ENCODE measurements at regions not wholly inside any gene's neighbourhood (a gene's known extent, or its start where the extent isn't known, plus 50 kb on each side); places are given as distances from the start of the nearest gene placed in this dataset.

DNA sequence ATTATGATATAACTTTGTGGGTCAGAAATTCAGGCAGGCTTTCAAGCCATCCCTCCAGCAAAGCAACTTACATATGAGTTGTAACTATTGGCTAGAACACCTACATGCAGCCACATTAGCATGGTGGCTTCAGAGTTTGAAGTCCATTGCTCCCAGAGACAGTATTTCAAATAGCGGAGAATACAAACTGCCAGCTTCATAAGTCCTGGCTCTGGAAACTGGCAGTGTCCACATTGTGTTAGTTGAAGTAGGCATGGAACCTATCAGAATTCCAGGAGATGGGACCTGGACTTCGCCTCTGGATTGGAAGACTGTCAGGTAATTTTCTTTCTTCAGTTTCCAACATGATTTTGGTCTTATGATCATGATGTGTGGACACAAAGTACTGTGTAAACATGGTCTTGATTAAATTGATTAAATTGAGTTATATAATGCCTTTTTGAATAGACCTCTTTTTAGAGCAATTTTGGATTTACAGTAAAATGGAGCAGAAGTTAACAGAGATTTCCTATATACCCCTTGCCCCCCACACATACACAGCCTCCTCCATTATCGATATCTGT is 209.9 kb upstream of the NAV2 start:
- H3K9me3 ChIP-seq: no peaks in the 10 kb centered on the region
- 83 to 86% methylated on average over 2 to 3 of the region's 3 CpGs for WGBS, 2 donors (ENCODE audit: low coverage in 1 of 2)
- no peak overlapping the region for H3K27ac ChIP-seq
- no peak for DNase-seq
- intact Hi-C loops (cut with DNase I; ENCODE audit: low total_unique reads) (no loop called here), in situ Hi-C loops (cut with MboI; ENCODE audit: low pct_ligation_motif_present in 1 of 4, low pct_unique_long_range_greater_than_20kb in 1 of 4, low sequenced_read_pairs in 3 of 4) (no loop called here)
- no peak overlapping the region for H3K4me3 ChIP-seq
- H3K36me3 ChIP-seq: no peaks in the 10 kb centered on the region
- no peak for TF ChIP-seq POLR2A (IDR thresholded peaks at IDR 0.05)
- no peak for TF ChIP-seq EP300 (IDR thresholded peaks at IDR 0.05; ENCODE audit: low read depth)
- TF ChIP-seq, protein P1, sequence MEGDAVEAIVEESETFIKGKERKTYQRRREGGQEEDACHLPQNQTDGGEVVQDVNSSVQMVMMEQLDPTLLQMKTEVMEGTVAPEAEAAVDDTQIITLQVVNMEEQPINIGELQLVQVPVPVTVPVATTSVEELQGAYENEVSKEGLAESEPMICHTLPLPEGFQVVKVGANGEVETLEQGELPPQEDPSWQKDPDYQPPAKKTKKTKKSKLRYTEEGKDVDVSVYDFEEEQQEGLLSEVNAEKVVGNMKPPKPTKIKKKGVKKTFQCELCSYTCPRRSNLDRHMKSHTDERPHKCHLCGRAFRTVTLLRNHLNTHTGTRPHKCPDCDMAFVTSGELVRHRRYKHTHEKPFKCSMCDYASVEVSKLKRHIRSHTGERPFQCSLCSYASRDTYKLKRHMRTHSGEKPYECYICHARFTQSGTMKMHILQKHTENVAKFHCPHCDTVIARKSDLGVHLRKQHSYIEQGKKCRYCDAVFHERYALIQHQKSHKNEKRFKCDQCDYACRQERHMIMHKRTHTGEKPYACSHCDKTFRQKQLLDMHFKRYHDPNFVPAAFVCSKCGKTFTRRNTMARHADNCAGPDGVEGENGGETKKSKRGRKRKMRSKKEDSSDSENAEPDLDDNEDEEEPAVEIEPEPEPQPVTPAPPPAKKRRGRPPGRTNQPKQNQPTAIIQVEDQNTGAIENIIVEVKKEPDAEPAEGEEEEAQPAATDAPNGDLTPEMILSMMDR (IDR thresholded peaks at IDR 0.05): no peak
- TF ChIP-seq POLR2AphosphoS5 (IDR thresholded peaks at IDR 0.05): no peak
- H3K4me1 ChIP-seq: no peaks in the 10 kb centered on the region
- no peaks in the 10 kb centered on the region for H3K27me3 ChIP-seq

DNA sequence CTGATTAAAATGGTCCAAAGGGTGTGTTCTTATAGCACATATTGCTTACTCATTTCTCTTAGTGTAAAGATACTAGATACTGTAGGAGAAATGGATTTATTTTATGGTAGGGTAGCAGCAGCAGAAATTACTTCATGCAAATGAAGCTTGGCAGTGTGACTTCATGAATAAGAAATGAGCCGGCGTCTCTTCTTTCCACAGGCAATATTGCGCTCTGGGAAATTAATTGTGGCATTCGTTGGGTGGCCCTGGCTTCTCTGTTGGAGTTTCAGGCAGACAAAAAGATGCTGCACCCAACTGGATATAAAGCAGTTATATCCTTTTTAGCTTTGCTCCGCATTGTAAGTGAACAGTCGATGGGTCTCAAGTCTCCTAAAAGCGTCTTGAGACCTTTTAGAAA is 211.0 kb upstream of the NAV2 start:
- WGBS, 2 donors (ENCODE audit: low coverage in 1 of 2): 80 to 82% methylated on average over 7 of the region's 7 CpGs
- Histone ChIP-seq H3K4me1 (no peaks in the 10 kb centered on the region), H3K9me3 (no peaks in the 10 kb centered on the region), H3K4me3 (no peak overlapping the region), H3K27me3 (no peaks in the 10 kb centered on the region), H3K36me3 (no peaks in the 10 kb centered on the region), H3K27ac (no peak overlapping the region)
- in situ Hi-C loops (cut with MboI; ENCODE audit: low pct_ligation_motif_present in 1 of 4, low pct_unique_long_range_greater_than_20kb in 1 of 4, low sequenced_read_pairs in 3 of 4): no loop called here
- TF ChIP-seq, protein P1 (IDR thresholded peaks at IDR 0.05): no peak
- TF ChIP-seq POLR2A (IDR thresholded peaks at IDR 0.05): no peak
- TF ChIP-seq EP300 (IDR thresholded peaks at IDR 0.05; ENCODE audit: low read depth): no peak
- TF ChIP-seq POLR2AphosphoS5 (IDR thresholded peaks at IDR 0.05): no peak
- no peak for DNase-seq
- intact Hi-C loops (cut with DNase I; ENCODE audit: low total_unique reads): no loop called here

DNA sequence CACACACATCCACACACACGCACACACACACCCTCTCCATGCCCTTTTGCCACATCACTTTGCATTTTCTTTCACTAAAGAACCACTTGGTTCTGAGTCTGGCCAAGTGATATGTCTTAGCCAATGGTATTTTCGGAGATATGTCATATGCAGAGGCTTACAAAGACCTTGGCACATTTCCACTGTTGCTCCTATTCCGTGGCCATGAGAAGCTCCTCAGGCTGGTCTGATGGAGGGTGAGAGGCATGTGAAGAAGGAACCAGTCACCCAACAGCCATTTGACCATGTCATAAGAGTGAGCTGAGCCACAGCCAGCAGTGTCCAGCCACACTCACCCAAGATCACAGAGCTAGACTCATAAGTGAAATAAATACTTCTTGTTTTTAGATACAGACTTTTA is 212.6 kb upstream of the NAV2 start:
- Histone ChIP-seq H3K27ac (no peak overlapping the region), H3K4me3 (no peak overlapping the region), H3K36me3 (no peaks in the 10 kb centered on the region), H3K27me3 (no peaks in the 10 kb centered on the region), H3K9me3 (no peaks in the 10 kb centered on the region), H3K4me1 (no peaks in the 10 kb centered on the region)
- DNase-seq: no peak
- in situ Hi-C loops (cut with MboI; ENCODE audit: low pct_ligation_motif_present in 1 of 4, low pct_unique_long_range_greater_than_20kb in 1 of 4, low sequenced_read_pairs in 3 of 4): no loop called here
- intact Hi-C loops (cut with DNase I; ENCODE audit: low total_unique reads): no loop called here
- TF ChIP-seq POLR2A (IDR thresholded peaks at IDR 0.05) (no peak), POLR2AphosphoS5 (IDR thresholded peaks at IDR 0.05) (no peak), EP300 (IDR thresholded peaks at IDR 0.05; ENCODE audit: low read depth) (no peak)
- TF ChIP-seq, protein P1 (IDR thresholded peaks at IDR 0.05): no peak
- WGBS, 2 donors (ENCODE audit: low coverage in 1 of 2): 72 to 77% methylated on average over 1 to 3 of the region's 3 CpGs

DNA sequence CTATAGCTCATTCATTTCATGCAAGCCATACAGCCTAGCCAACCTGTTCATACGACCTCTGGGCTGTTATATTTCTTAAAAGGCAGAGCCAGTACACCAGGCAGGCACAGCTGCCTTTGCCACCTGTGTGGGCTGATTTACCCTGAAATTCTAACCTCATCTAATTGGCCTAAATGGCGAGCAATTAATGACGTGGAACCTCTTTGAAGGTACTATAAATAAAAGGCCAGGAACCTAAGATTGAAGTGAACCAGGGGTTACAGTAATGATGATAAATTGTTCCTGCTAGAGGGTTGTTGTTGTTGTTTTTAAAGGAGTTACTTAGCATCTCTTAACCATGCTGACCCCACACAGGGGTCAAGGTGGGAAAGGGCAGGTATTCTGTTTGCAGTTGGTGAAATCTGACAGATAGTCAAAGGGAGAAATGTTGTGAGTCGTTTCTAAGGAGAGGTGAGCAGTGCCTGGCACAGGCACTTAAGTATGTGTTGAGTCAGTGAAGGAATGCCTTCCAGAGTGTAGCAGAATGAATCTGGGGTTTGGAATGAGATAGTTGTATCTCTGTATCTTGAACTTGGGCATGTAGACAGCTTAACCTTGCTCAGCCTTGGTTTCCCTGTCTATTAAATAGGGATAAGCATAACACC is 213.5 kb upstream of the NAV2 start:
- Histone ChIP-seq H3K4me1 (no peaks in the 10 kb centered on the region), H3K27me3 (no peaks in the 10 kb centered on the region), H3K4me3 (no peak overlapping the region), H3K9me3 (no peaks in the 10 kb centered on the region), H3K27ac (no peak overlapping the region), H3K36me3 (no peaks in the 10 kb centered on the region)
- intact Hi-C loops (cut with DNase I; ENCODE audit: low total_unique reads) (no loop called here), in situ Hi-C loops (cut with MboI; ENCODE audit: low pct_ligation_motif_present in 1 of 4, low pct_unique_long_range_greater_than_20kb in 1 of 4, low sequenced_read_pairs in 3 of 4) (no loop called here)
- TF ChIP-seq EP300 (IDR thresholded peaks at IDR 0.05; ENCODE audit: low read depth) (no peak), POLR2A (IDR thresholded peaks at IDR 0.05) (no peak), POLR2AphosphoS5 (IDR thresholded peaks at IDR 0.05) (no peak)
- TF ChIP-seq, protein P1 (IDR thresholded peaks at IDR 0.05): no peak
- no peak for DNase-seq
- 20 to 52% methylated on average over 1 to 4 of the region's 4 CpGs for WGBS, 2 donors (ENCODE audit: low coverage in 1 of 2)

Measured in transverse colon (tissue), 4 donors.